Activated CD4-positive, alpha-beta memory T cell treated with anti-CD3 and anti-CD28 coated beads, Interleukin-2, amount 10 ng/mL, durations not matched to agents 7 days and 5 days (primary cell): ENCODE measurements at regions not wholly inside any gene's neighbourhood (a gene's known extent, or its start where the extent isn't known, plus 50 kb on each side); places are given as distances from the start of the nearest gene placed in this dataset.
"Not testable (repeated sequence)": the region's sequence is repeated elsewhere in the genome, so short reads cannot be mapped to it uniquely, and the experiment has no call there.

ENCODE experiments used
- CTCF ChIA-PET: fragments of 350-600 bp; sonication (Branson Sonifier 250); formaldehyde crosslinking; loops from one replicate; lab custom pipeline; 2021; ENCODE audit warnings: antibody characterized with exemption, inconsistent platforms; lab: Charles Lee
- POLR2A ChIA-PET: fragments of 350-600 bp; sonication (Branson Sonifier 250); formaldehyde crosslinking; loops from one replicate; lab custom pipeline; 2021; ENCODE audit warnings: antibody characterized with exemption; lab: Charles Lee
- DNase-seq: peaks from one replicate; pipeline ENCODE4 v3.0.0-alpha.2; 2020
- H3K27ac Mint-ChIP-seq: one replicate; pipeline ENCODE4 v1.8.0; 2021; ENCODE audit warnings: mild to moderate bottlenecking, mixed read lengths
- H3K27me3 Mint-ChIP-seq: one replicate; pipeline ENCODE4 v1.8.0; 2021; ENCODE audit warnings: mixed read lengths
- H3K36me3 Mint-ChIP-seq: one replicate; pipeline ENCODE4 v1.8.0; 2021; ENCODE audit warnings: low read depth, mixed read lengths
- H3K4me1 Mint-ChIP-seq: one replicate; pipeline ENCODE4 v1.8.0; 2021; ENCODE audit warnings: mixed read lengths
- H3K4me3 Mint-ChIP-seq: one replicate; pipeline ENCODE4 v1.8.0; 2021; ENCODE audit warnings: mild to moderate bottlenecking, mixed read lengths
- H3K9me3 Mint-ChIP-seq: one replicate; pipeline ENCODE4 v1.8.0; 2021; ENCODE audit warnings: mixed read lengths

DNA sequence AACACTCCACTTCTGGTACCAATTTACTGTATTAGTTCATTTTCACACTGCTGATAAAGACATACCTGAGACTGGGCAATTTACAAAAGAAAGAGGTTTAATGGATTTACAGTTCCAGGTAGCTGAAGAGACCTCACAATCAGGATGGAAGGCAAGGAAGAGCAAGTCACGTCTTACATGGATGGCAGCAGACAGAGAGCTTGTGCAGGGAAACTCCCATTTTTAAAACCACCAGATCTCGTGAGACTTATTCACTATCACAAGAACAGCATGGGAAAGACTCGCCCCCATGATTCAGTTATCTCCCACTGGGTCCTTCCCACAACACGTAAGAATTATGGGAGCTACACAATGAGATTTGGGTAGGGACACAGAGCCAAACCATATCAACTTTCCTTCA is 119.0 kb downstream of the ZIC4 start:
- H3K4me1 Mint-ChIP-seq, H3K4me3 Mint-ChIP-seq, H3K9me3 Mint-ChIP-seq, POLR2A ChIA-PET, CTCF ChIA-PET, DNase-seq, H3K27ac Mint-ChIP-seq, H3K36me3 Mint-ChIP-seq, H3K27me3 Mint-ChIP-seq: not testable (repeated sequence)

DNA sequence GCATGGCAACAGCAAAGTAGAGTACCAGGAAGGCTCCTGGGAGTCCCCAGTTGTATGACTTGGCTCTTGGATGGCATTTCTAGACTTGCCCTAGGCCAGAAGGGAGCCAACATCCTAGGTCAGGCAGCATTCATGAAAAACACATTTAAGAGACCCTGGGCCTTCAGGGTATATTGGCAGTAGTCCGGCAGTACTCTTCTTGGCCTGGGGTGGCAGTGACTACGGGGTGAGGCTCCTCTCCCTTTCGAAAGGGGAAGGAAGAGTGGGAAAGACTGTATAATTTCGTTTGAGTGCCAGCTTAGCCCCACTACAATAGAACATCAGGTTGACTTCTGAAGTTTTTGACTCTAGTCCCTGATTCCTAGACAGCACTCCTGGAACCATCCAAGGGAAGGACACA is 136.4 kb downstream of the ZIC4 start:
- Mint-ChIP-seq H3K9me3 (peaks cover 8% of the 10 kb centered on the region), H3K27me3 (no peaks in the 10 kb centered on the region), H3K4me3 (no peak overlapping the region), H3K36me3 (no peaks in the 10 kb centered on the region), H3K27ac (no peak overlapping the region), H3K4me1 (no peaks in the 10 kb centered on the region)
- CTCF ChIA-PET = no interaction called here
- POLR2A ChIA-PET = no interaction called here
- no peak for DNase-seq

DNA sequence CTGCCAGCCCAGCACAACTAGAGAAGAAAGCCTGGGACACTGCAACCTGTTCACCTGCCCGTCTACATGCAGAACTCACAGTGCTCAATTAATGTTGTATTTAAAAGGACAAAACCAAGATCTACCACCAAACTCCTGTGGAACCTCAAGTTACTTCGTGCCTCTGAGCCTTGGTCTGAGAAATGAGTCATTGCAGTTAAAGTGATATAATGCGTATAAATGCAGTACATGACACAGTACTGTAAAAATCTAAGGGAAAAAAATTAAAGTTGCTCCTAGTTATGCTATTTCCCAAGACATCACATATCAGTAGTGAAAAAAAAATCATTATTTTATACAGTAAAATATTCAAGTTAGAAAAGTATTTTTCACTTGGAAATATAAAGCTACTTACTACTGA is 138.9 kb downstream of the ZIC4 start:
- no peaks in the 10 kb centered on the region for H3K36me3 Mint-ChIP-seq
- no peaks in the 10 kb centered on the region for H3K27me3 Mint-ChIP-seq
- DNase-seq = no peak
- peaks cover 8% of the 10 kb centered on the region for H3K9me3 Mint-ChIP-seq
- ChIA-PET POLR2A (no interaction called here), CTCF (no interaction called here)
- H3K4me3 Mint-ChIP-seq = no peak overlapping the region
- H3K27ac Mint-ChIP-seq = no peak overlapping the region
- H3K4me1 Mint-ChIP-seq = no peaks in the 10 kb centered on the region

DNA sequence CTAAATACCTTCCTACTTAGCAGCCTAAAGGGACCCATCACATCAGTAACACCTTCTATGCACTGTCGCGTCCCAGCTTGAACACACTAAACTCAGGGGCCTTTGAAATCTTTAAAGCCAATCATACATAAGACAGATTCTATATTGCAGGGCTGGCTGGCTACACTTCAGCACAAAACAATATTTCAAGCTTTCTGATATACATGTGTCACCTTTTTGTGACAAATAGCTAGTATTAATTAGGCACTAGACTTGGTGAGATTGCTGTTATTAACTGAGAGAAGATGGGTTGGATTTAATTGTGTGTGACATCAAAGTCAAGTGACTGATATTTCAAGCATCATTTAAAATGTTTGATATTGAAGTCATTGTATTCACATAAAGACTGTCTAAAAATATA is 148.4 kb downstream of the ZIC4 start:
- no peak overlapping the region for H3K27ac Mint-ChIP-seq
- CTCF ChIA-PET = no interaction called here
- DNase-seq = no peak
- H3K36me3 Mint-ChIP-seq = no peaks in the 10 kb centered on the region
- H3K9me3 Mint-ChIP-seq = no peaks in the 10 kb centered on the region
- H3K4me1 Mint-ChIP-seq = no peaks in the 10 kb centered on the region
- H3K27me3 Mint-ChIP-seq = no peaks in the 10 kb centered on the region
- POLR2A ChIA-PET = no interaction called here
- H3K4me3 Mint-ChIP-seq = no peak overlapping the region

DNA sequence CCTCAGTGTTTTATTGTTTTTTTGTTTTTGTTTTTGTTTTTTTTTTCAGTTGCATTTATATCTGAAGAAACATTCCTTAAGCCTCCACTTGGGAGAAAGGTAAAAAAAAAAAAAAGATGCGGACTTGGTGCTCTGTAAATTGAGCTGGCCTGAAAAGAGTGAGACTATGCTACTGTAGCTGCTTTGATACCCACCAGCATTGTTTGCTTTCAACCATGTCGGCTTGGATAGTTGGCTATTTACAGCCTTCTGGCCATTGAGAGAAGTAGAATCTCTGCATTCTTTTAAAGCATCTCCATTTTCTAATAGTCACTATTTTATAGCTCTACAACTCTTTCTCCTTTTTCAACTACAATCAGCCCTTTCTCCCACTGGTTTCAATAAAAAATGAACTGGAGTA is 149.6 kb downstream of the ZIC4 start:
- POLR2A ChIA-PET = no interaction called here
- DNase-seq = no peak
- Mint-ChIP-seq H3K27me3 (no peaks in the 10 kb centered on the region), H3K27ac (no peak overlapping the region), H3K4me3 (no peak overlapping the region), H3K36me3 (no peaks in the 10 kb centered on the region), H3K9me3 (no peaks in the 10 kb centered on the region), H3K4me1 (no peaks in the 10 kb centered on the region)
- CTCF ChIA-PET = no interaction called here

DNA sequence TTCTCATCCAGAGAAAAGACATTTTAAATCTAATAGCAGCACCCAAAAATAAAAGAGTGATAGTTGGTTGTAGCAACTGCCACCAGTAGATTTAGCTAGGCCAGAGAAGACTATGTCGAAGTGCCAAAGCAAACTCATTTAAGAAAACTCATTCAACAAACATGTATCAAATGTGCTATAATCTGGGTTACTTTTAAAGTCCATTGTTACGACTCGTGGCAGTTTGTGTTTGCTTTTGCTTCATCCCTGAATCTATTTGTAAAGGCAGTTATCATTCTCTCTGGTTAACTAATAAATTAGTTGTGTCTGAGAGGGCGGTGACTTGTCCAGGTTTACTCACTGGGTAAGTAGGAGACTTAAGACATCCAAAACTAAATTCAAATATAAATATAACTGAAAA is 159.4 kb downstream of the ZIC4 start:
- CTCF ChIA-PET = no interaction called here
- Mint-ChIP-seq H3K9me3 (peaks cover 9% of the 10 kb centered on the region), H3K4me3 (no peak overlapping the region), H3K36me3 (no peaks in the 10 kb centered on the region), H3K4me1 (no peaks in the 10 kb centered on the region), H3K27ac (no peak overlapping the region), H3K27me3 (no peaks in the 10 kb centered on the region)
- POLR2A ChIA-PET = no interaction called here
- no peak for DNase-seq

DNA sequence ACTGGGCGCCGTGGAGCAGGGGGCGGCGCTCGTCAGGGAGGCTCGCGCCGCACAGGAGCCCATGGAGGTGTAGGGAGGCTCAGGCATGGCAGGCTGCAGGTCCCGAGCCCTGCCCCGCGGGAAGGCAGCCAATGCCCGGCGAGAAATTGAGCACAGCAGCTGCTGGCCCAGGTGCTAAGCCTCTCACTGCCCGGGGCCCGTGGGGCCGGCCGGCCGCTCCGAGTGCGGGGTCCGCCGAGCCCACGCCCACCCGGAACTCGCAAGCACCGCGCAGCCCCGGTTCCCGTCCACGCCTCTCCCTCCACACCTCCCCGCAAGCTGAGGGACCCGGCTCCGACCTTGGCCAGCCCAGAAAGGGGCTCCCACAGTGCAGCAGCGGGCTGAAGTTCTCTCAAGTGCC is 160.7 kb downstream of the ZIC4 start:
- H3K4me3 Mint-ChIP-seq, H3K36me3 Mint-ChIP-seq, CTCF ChIA-PET, DNase-seq, H3K9me3 Mint-ChIP-seq, H3K27me3 Mint-ChIP-seq, POLR2A ChIA-PET, H3K4me1 Mint-ChIP-seq, H3K27ac Mint-ChIP-seq: not testable (repeated sequence)

DNA sequence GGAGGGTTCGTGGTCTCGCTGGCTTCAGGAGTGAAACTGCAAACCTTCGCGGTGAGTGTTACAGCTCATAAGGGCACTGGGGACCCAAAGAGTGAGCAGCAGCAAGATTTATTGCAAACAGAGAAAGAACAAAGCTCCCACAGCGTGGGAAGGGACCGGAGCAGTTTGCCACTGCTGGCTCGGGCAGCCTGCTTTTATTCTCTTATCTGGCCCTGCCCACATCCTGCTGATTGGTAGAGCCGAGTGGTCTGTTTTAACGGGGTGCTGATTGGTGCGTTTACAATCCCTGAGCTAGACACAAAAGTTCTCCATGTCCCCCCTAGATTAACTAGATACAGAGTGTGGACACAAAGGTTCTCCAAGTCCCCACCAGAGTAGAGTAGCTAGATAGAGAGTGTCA is 161.3 kb downstream of the ZIC4 start:
- H3K27ac Mint-ChIP-seq, CTCF ChIA-PET, H3K4me3 Mint-ChIP-seq, H3K36me3 Mint-ChIP-seq, H3K4me1 Mint-ChIP-seq, H3K27me3 Mint-ChIP-seq, H3K9me3 Mint-ChIP-seq, POLR2A ChIA-PET, DNase-seq: not testable (repeated sequence)

DNA sequence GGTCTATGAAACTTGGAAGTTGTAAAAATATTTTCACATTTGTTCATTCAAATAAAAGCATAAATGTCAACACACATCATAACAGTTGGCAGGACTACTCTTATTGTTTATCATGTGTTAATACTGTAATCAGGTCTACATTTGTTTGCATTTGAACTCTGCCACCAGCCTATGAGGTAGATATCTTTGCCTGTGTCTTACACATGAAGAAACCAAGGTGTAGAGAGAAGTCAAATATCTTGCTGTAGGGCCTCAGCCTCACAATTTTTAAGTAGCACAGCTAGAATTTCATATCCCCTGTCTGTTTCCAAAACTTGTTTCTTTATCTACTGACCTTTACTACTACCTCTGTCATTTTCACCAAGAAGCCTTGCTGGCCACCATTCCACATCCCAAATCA is 161.9 kb downstream of the ZIC4 start:
- Mint-ChIP-seq H3K9me3 (peaks cover 5% of the 10 kb centered on the region), H3K27ac (no peak overlapping the region), H3K4me3 (no peak overlapping the region), H3K27me3 (no peaks in the 10 kb centered on the region), H3K36me3 (no peaks in the 10 kb centered on the region), H3K4me1 (no peaks in the 10 kb centered on the region)
- no peak for DNase-seq
- ChIA-PET CTCF (no interaction called here), POLR2A (no interaction called here)

DNA sequence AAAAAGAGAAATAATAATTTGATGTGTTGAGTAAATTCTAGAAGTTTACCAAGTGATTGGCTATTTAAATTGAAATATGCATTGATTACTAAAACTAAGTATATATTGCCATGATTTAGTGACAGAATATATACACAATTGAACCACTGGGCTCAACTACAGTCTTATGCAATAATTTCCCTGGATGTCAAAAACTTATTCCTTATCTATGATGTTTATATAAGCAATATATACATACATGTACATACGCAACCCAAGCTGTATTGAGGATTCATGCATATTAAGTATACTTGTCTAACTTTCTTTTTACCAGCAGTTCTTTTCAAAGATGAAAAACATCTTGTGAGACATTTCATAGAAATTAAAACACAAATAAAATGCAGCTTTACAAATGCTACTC is 165.8 kb downstream of the ZIC4 start:
- Mint-ChIP-seq H3K27ac (no peak overlapping the region), H3K9me3 (no peaks in the 10 kb centered on the region), H3K4me3 (no peak overlapping the region), H3K4me1 (no peaks in the 10 kb centered on the region), H3K36me3 (no peaks in the 10 kb centered on the region), H3K27me3 (no peaks in the 10 kb centered on the region)
- no peak for DNase-seq
- ChIA-PET POLR2A (no interaction called here), CTCF (no interaction called here)

DNA sequence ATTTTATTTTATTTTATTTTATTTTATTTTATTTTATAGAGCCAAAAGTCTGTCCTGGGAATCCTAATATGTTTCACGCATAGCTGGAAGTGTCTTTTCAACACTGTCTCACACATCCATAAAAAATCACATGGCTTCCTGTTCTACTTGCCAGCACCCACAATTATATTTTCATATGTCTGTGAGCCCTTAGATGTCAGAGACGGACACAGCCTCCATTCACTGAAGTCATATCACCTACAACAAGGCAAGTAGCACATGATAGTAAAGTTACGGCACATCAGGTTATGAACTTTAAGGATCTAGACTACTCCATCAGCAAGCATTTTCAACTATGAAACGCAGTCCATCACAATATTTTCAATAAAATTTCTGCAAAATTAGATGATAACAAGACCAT is 168.4 kb downstream of the ZIC4 start:
- Mint-ChIP-seq H3K36me3 (no peaks in the 10 kb centered on the region), H3K4me1 (no peaks in the 10 kb centered on the region), H3K4me3 (no peak overlapping the region), H3K27me3 (no peaks in the 10 kb centered on the region), H3K27ac (no peak overlapping the region), H3K9me3 (no peaks in the 10 kb centered on the region)
- ChIA-PET CTCF (no interaction called here), POLR2A (no interaction called here)
- DNase-seq = no peak

DNA sequence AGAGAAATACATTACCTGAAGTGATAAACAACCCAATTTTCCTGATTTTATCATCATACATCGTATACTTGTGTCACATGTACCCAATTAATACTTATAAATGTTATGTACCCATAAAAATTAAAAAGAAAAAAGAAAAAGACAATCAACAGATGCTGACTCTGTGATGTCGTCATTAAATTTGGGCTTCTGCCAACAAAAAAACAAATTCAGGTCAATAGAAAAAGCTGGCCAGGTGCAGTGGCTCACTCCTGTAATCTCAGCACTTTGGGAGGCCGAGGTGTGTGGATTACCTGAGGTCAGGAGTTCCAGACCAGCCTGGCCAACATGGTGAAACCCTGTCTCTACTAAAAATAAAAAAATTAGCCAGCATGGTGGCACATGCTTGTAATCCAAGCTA is 174.4 kb downstream of the ZIC4 start:
- H3K27me3 Mint-ChIP-seq, H3K36me3 Mint-ChIP-seq, H3K4me1 Mint-ChIP-seq, DNase-seq, H3K4me3 Mint-ChIP-seq, CTCF ChIA-PET, POLR2A ChIA-PET, H3K27ac Mint-ChIP-seq: not testable (repeated sequence)
- H3K9me3 Mint-ChIP-seq = peaks cover 11% of the 10 kb centered on the region

DNA sequence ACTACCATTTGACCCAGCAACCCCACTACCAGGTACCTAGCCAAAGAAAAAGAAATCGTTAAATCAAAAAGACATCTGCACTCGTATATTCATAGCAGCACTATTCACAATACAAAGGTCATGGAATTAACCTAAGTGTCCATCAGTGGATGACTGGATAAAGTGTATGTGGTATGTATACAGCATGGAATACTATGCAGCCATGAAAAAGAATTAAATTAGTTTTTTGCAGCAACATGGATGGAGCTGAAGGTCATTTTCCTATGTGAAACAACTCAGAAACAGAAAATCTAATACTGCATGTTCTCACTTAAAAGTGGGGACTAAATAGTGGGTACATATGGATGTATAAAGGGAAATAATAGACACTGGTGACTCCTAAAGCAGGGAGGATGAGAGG is 175.2 kb downstream of the ZIC4 start:
- no peaks in the 10 kb centered on the region for H3K36me3 Mint-ChIP-seq
- no peaks in the 10 kb centered on the region for H3K4me1 Mint-ChIP-seq
- H3K27ac Mint-ChIP-seq = no peak overlapping the region
- DNase-seq = no peak
- ChIA-PET POLR2A (no interaction called here), CTCF (no interaction called here)
- H3K27me3 Mint-ChIP-seq = no peaks in the 10 kb centered on the region
- H3K4me3 Mint-ChIP-seq = no peak overlapping the region
- peaks cover 11% of the 10 kb centered on the region for H3K9me3 Mint-ChIP-seq

DNA sequence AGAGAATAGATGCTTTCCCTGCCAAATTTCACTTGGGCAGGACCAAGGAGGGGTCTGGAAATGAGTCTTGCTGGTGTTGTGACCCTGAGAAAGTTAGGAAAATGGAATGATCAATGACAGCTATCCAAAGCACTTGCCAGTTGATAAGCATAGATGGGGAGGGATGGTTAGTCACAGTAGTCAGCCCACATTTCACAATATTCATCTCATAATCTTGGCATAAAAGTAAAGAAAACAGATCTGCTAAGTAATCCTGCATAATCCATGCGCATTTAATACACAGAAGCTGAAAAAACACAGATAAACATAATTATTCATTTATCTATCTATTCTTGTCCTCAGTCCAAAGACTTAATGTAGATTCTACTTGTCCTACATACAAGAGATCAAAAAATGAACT is 184.1 kb downstream of the ZIC4 start:
- no peaks in the 10 kb centered on the region for H3K9me3 Mint-ChIP-seq
- ChIA-PET CTCF (no interaction called here), POLR2A (no interaction called here)
- H3K27me3 Mint-ChIP-seq = no peaks in the 10 kb centered on the region
- no peaks in the 10 kb centered on the region for H3K36me3 Mint-ChIP-seq
- H3K4me1 Mint-ChIP-seq = no peaks in the 10 kb centered on the region
- H3K4me3 Mint-ChIP-seq = no peak overlapping the region
- H3K27ac Mint-ChIP-seq = no peak overlapping the region
- DNase-seq = no peak

DNA sequence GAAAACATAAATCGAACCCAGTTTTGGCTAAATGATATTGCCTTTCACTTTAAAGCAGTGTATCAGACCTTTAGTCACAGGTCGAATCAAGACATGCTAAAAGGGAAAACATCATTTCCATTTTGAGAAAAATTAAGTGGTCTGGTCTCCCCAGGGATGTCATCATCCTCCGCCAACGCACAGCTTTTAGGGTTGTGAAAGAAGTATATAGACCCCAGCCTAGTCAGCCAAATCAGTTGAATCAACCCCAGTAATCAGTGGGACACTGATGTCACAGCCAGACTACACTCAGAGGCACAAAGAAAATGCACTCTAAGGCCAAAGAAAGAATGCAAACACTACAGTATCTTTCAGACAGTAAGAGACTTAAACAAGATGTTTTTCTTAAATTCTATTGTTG is 187.4 kb downstream of the ZIC4 start:
- H3K4me3 Mint-ChIP-seq = no peak overlapping the region
- ChIA-PET CTCF (no interaction called here), POLR2A (no interaction called here)
- no peaks in the 10 kb centered on the region for H3K27me3 Mint-ChIP-seq
- no peaks in the 10 kb centered on the region for H3K36me3 Mint-ChIP-seq
- no peak overlapping the region for H3K27ac Mint-ChIP-seq
- no peaks in the 10 kb centered on the region for H3K9me3 Mint-ChIP-seq
- no peaks in the 10 kb centered on the region for H3K4me1 Mint-ChIP-seq
- no peak for DNase-seq
